ENCODE measurements at regions not wholly inside any gene's neighbourhood (a gene's known extent, or its start where the extent isn't known, plus 50 kb on each side); places are given as distances from the start of the nearest gene placed in this dataset.

- TF ChIP-seq CTCF (IDR thresholded peaks at IDR 0.05) (no peak), POLR2A (IDR thresholded peaks at IDR 0.05) (no peak)
These were observed 351.1 kb downstream of the BUD13 start for GRCh38 chr11:116421529-116422185.
